Mesenchymal stem cell (in vitro differentiated cells and primary cell): ENCODE measurements at regions not wholly inside any gene's neighbourhood (a gene's known extent, or its start where the extent isn't known, plus 50 kb on each side); places are given as distances from the start of the nearest gene placed in this dataset.
"Not testable (repeated sequence)": the region's sequence is repeated elsewhere in the genome, so short reads cannot be mapped to it uniquely, and the experiment has no call there.

Source experiments
- DNase-seq: peaks from one replicate; pipeline ENCODE4 v3.0.0-alpha.2; 2013
- H2AFZ ChIP-seq: one replicate; pipeline ENCODE4 v1.6.1; 2013; ENCODE audit warnings: low read depth, mild to moderate bottlenecking, control low read depth, inconsistent platforms, low read length, moderate library complexity
- H2AK5ac ChIP-seq: 2 replicates; pipeline ENCODE4 v1.6.1; 2013; ENCODE audit warnings: low read length, moderate library complexity, mild to moderate bottlenecking, inconsistent platforms; ENCODE audit not compliant: severe bottlenecking
- H2BK120ac ChIP-seq: one replicate; pipeline ENCODE4 v1.6.1; 2013; ENCODE audit warnings: low read depth, mild to moderate bottlenecking, inconsistent platforms, low read length, moderate library complexity
- H2BK12ac ChIP-seq, 2 experiments: one replicate each; pipeline ENCODE4 v1.6.1; 2013; ENCODE audit warnings: inconsistent platforms in 2 of 2, low read length in 2 of 2, mild to moderate bottlenecking in 2 of 2, moderate library complexity in 2 of 2, control low read depth in 1 of 2
- H2BK15ac ChIP-seq: one replicate; pipeline ENCODE4 v1.6.1; 2013; ENCODE audit warnings: mild to moderate bottlenecking, low read depth, inconsistent platforms; ENCODE audit not compliant: poor library complexity, severe bottlenecking
- H2BK5ac ChIP-seq: 2 replicates; pipeline ENCODE4 v1.6.1; 2013; ENCODE audit warnings: low read depth, mild to moderate bottlenecking, low read length, control low read depth, inconsistent platforms; ENCODE audit not compliant: poor library complexity, severe bottlenecking
- H3K14ac ChIP-seq, 2 experiments: one replicate each; pipeline ENCODE4 v1.6.1; 2013; ENCODE audit warnings: inconsistent platforms in 2 of 2, low read length in 2 of 2, control low read depth in 1 of 2, mild to moderate bottlenecking in 1 of 2, moderate library complexity in 1 of 2
- H3K18ac ChIP-seq, 2 experiments: one replicate each; pipeline ENCODE4 v1.6.1; 2013; ENCODE audit warnings: inconsistent platforms in 2 of 2, low read length in 2 of 2, control low read depth in 1 of 2, low read depth in 1 of 2, mild to moderate bottlenecking in 1 of 2
- H3K23ac ChIP-seq, 2 experiments: one replicate each; pipeline ENCODE4 v1.6.1; 2013; ENCODE audit warnings: inconsistent platforms in 2 of 2, low read length in 2 of 2, mild to moderate bottlenecking in 2 of 2, moderate library complexity in 2 of 2, control low read depth in 1 of 2
- H3K27ac ChIP-seq: 2 replicates; pipeline ENCODE4 v1.5.1; 2013; ENCODE audit warnings: mild to moderate bottlenecking, moderate library complexity, low read length, control low read depth, inconsistent platforms; ENCODE audit not compliant: poor library complexity, severe bottlenecking
- H3K27me3 ChIP-seq, 2 experiments: 2 replicates each; pipeline versions ENCODE4 v1.6.1 to v1.7.0; 2013; ENCODE audit warnings: low read length in 2 of 2, mild to moderate bottlenecking in 2 of 2, moderate library complexity in 2 of 2, control low read depth in 1 of 2, inconsistent platforms in 1 of 2; ENCODE audit not compliant: control insufficient read depth in 1 of 2, insufficient read depth in 1 of 2
- H3K36me3 ChIP-seq, 2 experiments: 2 replicates each; pipeline versions ENCODE4 v1.6.1 to v1.7.0; 2013; ENCODE audit warnings: low read length in 2 of 2, control low read depth in 1 of 2, inconsistent platforms in 1 of 2, low read depth in 1 of 2, mild to moderate bottlenecking in 1 of 2; ENCODE audit not compliant: insufficient read depth in 2 of 2, control insufficient read depth in 1 of 2
- H3K4ac ChIP-seq, 2 experiments: one replicate each; pipeline ENCODE4 v1.6.1; 2013; ENCODE audit warnings: inconsistent platforms in 2 of 2, low read length in 2 of 2, mild to moderate bottlenecking in 2 of 2, moderate library complexity in 2 of 2, control low read depth in 1 of 2, low read depth in 1 of 2
- H3K4me1 ChIP-seq: 2 replicates; pipeline ENCODE4 v1.6.1; 2013; ENCODE audit warnings: low read depth, low read length, control low read depth; ENCODE audit not compliant: control insufficient read depth, insufficient read depth
- H3K4me2 ChIP-seq: 2 replicates; pipeline ENCODE4 v1.6.1; 2013; ENCODE audit warnings: low read length, mild to moderate bottlenecking, inconsistent platforms; ENCODE audit not compliant: poor library complexity, severe bottlenecking
- H3K4me3 ChIP-seq, 2 experiments: 2 replicates each; pipeline versions ENCODE4 v1.5.1 to v1.7.0; 2013; ENCODE audit warnings: low read length in 2 of 2, mild to moderate bottlenecking in 2 of 2, control low read depth in 1 of 2, low read depth in 1 of 2; ENCODE audit not compliant: insufficient read depth in 1 of 2
- H3K79me1 ChIP-seq: replicated peaks from 2 replicates; pipeline ENCODE4 v1.6.1; 2013; ENCODE audit warnings: mild to moderate bottlenecking, control low read depth, low read length, inconsistent platforms; ENCODE audit not compliant: poor library complexity, severe bottlenecking
- H3K9ac ChIP-seq: 2 replicates; pipeline ENCODE4 v1.7.0; 2013; ENCODE audit warnings: mild to moderate bottlenecking, low read length, moderate library complexity
- H3K9me3 ChIP-seq: 2 replicates; pipeline ENCODE4 v1.7.0; 2013; ENCODE audit warnings: mild to moderate bottlenecking, low read length; ENCODE audit not compliant: control insufficient read depth
- H4K8ac ChIP-seq: one replicate; pipeline ENCODE4 v1.6.1; 2013; ENCODE audit warnings: inconsistent platforms, mild to moderate bottlenecking, low read length, moderate library complexity
- H4K91ac ChIP-seq: one replicate; pipeline ENCODE4 v1.6.1; 2013; ENCODE audit warnings: mild to moderate bottlenecking, low read length, inconsistent platforms
- WGBS: methylation state at CpG from one replicate; pipeline ENCODE4 v1.1.7; 2013; ENCODE audit warnings: mixed read lengths; 5-methylcytosine and 5-hydroxymethylcytosine counted together

DNA sequence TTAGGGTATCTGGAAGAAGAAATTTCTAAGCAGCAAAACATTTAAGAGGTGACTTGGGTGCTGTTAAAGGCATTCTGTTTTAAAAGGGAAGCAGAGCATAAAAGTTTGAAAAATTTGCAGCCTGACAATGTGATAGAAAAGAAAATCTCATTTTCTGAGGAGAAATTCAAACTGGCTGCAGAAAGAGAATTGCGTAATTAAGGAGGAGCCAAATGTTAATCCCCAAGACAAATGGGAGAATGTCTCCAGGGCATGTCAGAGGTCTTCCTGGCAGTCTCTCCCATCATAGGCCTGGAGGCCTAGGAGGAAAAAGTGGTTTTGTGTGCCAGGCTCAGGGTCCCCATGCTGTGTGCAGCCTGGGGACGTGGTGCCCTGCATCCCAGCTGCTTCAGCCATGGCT, 230.6 kb downstream of the TAF11L14 start:
- not testable (repeated sequence) for H3K27ac ChIP-seq, H4K8ac ChIP-seq, H2AFZ ChIP-seq, H3K14ac ChIP-seq, H3K4me1 ChIP-seq, H3K4ac ChIP-seq, H3K4me3 ChIP-seq, H2BK15ac ChIP-seq, DNase-seq, H4K91ac ChIP-seq, H2BK5ac ChIP-seq, H2AK5ac ChIP-seq, H3K36me3 ChIP-seq, H2BK12ac ChIP-seq, H3K4me2 ChIP-seq, H3K23ac ChIP-seq, H3K79me1 ChIP-seq, H3K9ac ChIP-seq, H2BK120ac ChIP-seq, H3K18ac ChIP-seq, H3K27me3 ChIP-seq
- 55% methylated on average over 2 of the region's 2 CpGs for WGBS
- peaks cover 12% of the 10 kb centered on the region for H3K9me3 ChIP-seq

- H3K27me3 ChIP-seq, H4K8ac ChIP-seq, H3K14ac ChIP-seq, H3K27ac ChIP-seq, H3K36me3 ChIP-seq, H2BK120ac ChIP-seq, H3K4me2 ChIP-seq, H3K79me1 ChIP-seq, H3K23ac ChIP-seq, H3K4me3 ChIP-seq, H3K4ac ChIP-seq, H2BK5ac ChIP-seq, H2BK15ac ChIP-seq, H2BK12ac ChIP-seq, DNase-seq, H3K4me1 ChIP-seq, H2AFZ ChIP-seq, H2AK5ac ChIP-seq, H3K18ac ChIP-seq, H4K91ac ChIP-seq: not testable (repeated sequence)
- Histone ChIP-seq H3K9me3 (peaks cover 16% of the 10 kb centered on the region), H3K9ac (peak overlapping the region; percentile 50)
- 65% methylated on average over 1 of the region's 1 CpG for WGBS
Measured at GRCh38 chr5:17865966-17866365, 231.7 kb downstream of the TAF11L14 start.

- H3K27me3 ChIP-seq: no peaks in the 10 kb centered on the region
- no peak overlapping the region for H2BK12ac ChIP-seq
- H2BK120ac ChIP-seq: no peak overlapping the region
- no peak overlapping the region for H3K27ac ChIP-seq
- H3K36me3 ChIP-seq: no peaks in the 10 kb centered on the region
- H3K23ac ChIP-seq: no peak overlapping the region
- no peak for DNase-seq
- no peaks in the 10 kb centered on the region for H3K4me1 ChIP-seq
- no peak overlapping the region for H3K4ac ChIP-seq
- H2AK5ac ChIP-seq: no peak overlapping the region
- WGBS: 83% methylated on average over 2 of the region's 4 CpGs
- H4K91ac ChIP-seq: no peak overlapping the region
- no peak overlapping the region for H2BK5ac ChIP-seq
- H3K79me1 ChIP-seq: no peaks in the 10 kb centered on the region
- H2AFZ ChIP-seq: no peak overlapping the region
- H3K18ac ChIP-seq: no peak overlapping the region
- no peak overlapping the region for H2BK15ac ChIP-seq
- H4K8ac ChIP-seq: no peak overlapping the region
- H3K9me3 ChIP-seq: peaks cover 7% of the 10 kb centered on the region
- no peak overlapping the region for H3K9ac ChIP-seq
- no peak overlapping the region for H3K4me2 ChIP-seq
- no peak overlapping the region for H3K14ac ChIP-seq
- H3K4me3 ChIP-seq: no peak overlapping the region
Measured at GRCh38 chr5:17872204-17872603, 237.9 kb downstream of the TAF11L14 start.

GRCh38 chr5:17878541-17878940, 244.3 kb downstream of the TAF11L14 start:
- H3K36me3 ChIP-seq: no peaks in the 10 kb centered on the region
- H3K27me3 ChIP-seq: no peaks in the 10 kb centered on the region
- no peak overlapping the region for H3K4me2 ChIP-seq
- no peak overlapping the region for H2BK120ac ChIP-seq
- no peak overlapping the region for H4K91ac ChIP-seq
- no peak overlapping the region for H3K27ac ChIP-seq
- no peak overlapping the region for H3K18ac ChIP-seq
- 70% methylated on average over 2 of the region's 2 CpGs for WGBS
- H3K9me3 ChIP-seq: no peaks in the 10 kb centered on the region
- H2BK15ac ChIP-seq: no peak overlapping the region
- no peak overlapping the region for H2BK5ac ChIP-seq
- H2AFZ ChIP-seq: no peak overlapping the region
- no peaks in the 10 kb centered on the region for H3K79me1 ChIP-seq
- H3K9ac ChIP-seq: no peak overlapping the region
- H2AK5ac ChIP-seq: no peak overlapping the region
- no peak overlapping the region for H4K8ac ChIP-seq
- DNase-seq: no peak
- no peak overlapping the region for H3K4me3 ChIP-seq
- H3K4ac ChIP-seq: no peak overlapping the region
- H3K14ac ChIP-seq: no peak overlapping the region
- H3K4me1 ChIP-seq: no peaks in the 10 kb centered on the region
- H2BK12ac ChIP-seq: no peak overlapping the region
- no peak overlapping the region for H3K23ac ChIP-seq
